Stimulated activated CD4-positive, alpha-beta T cell treated with anti-CD3 and anti-CD28 coated beads, Interleukin-12 subunit alpha, Interleukin-12 subunit beta, amount 100 ng/mL, for 24 hours (primary cell): ENCODE measurements at regions not wholly inside any gene's neighbourhood (a gene's known extent, or its start where the extent isn't known, plus 50 kb on each side); places are given as distances from the start of the nearest gene placed in this dataset.
"Not testable (repeated sequence)": the region's sequence is repeated elsewhere in the genome, so short reads cannot be mapped to it uniquely, and the experiment has no call there.

Source experiments
- DNase-seq, 2 experiments: peaks; one replicate each; pipeline ENCODE4 v3.0.0-alpha.2; 2020; ENCODE audit warnings: low read depth in 2 of 2

GRCh38 chr2:124967325-124967724, 942.2 kb downstream of the CNTNAP5 start:
- no peak for DNase-seq

- DNase-seq: no peak
Measured at GRCh38 chr2:124970030-124970429, 944.9 kb downstream of the CNTNAP5 start.

DNA sequence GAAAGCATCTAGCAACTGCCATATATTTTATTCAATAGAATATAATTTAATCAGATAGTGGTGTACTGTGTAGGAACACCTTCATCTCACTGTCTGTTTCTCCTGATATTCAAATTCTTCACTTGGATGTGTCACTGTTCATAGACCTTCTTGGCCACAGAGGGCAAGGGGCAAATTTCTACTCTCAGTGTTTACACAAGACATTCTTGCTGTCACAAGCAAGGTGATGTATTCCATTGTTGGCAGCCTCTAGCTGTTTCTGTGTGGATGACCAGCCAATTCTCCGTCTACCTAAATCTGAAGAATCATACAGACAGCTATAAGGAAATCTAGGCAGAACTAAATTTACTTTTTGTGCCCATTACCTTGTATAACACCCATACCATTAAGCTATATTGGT, 948.3 kb downstream of the CNTNAP5 start:
- no peak for DNase-seq

DNA sequence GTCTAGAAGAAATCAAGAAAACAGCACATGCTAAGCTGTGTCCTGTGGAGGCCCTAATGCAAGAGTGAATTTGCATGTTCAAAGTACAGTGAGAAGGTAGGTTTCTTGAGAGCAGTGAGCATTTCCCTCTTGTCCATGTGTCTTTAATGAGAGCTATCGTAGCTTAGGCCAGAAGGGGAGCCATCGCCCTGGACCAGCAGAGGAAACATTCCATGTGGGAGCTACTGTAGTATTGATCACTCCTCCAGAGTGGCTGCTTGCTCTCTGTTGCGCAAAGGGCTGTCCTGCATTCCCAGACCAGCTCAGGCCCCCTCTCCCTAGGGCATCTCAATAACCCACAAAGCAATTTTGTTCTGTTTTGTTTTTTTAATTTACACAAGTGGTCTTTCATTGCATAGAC, 950.1 kb downstream of the CNTNAP5 start:
- DNase-seq: no peak

DNA sequence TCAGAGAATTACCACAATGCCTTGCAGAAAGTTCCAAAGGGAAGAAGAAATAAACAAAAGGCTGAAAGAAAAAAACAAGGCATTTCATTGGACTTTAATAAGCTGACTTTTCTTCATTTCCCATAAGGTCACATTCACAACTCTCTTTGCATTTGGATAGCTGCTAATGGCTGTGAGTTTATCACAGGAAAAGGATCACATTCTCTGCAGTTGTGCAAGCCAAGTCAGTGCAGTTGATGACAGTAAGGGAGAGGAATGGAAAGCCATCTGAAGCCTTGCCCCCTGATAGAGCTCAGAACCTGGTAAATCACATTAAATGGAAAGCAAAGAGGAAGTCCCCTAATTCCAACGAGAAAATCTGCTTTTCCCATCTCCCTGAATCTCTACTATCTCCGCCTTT, 950.6 kb downstream of the CNTNAP5 start:
- no peak for DNase-seq

- no peak for DNase-seq
Measured at GRCh38 chr2:124978597-124978996, 953.5 kb downstream of the CNTNAP5 start.

GRCh38 chr2:124983595-124983994, 958.5 kb downstream of the CNTNAP5 start:
- no peak for DNase-seq

DNA sequence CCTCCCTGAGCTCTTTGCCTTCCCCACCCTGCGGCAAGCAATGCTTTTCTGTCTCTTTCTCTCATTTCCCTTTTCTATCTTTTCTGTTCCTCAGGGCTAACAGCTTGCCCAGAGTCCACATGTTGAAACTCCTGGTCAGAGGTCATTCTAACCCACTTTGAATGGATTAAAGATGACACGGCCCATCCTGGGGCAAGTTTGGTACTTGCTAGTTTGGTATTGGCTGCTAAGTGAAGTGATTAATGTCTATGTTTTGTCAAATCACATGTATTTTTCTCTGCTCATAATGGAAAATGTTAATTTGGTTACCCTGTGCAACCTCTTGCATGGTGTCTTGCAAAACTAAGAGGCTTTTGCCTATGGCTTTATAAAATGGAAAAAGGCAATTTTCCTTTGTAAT, 960.2 kb downstream of the CNTNAP5 start:
- DNase-seq: no peak

GRCh38 chr2:124986136-124986535, 961.0 kb downstream of the CNTNAP5 start:
- no peak for DNase-seq

DNA sequence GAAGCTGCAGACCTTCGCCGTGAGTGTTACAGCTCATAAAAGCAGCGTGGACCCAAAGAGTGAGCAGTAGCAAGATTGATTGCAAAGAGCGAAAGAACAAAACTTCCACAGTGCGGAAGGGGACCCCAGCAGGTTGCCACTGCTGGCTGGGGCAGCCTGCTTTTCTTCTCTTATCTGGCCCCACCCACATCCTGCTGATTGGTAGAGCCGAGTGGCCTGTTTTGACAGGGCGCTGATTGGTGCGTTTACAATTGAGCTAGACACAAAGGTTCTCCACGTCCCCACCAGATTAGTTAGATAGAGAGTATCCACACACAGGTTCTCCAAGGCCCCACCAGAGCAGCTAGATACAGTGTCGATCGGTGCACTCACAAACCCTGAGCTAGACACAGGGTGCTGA, 961.8 kb downstream of the CNTNAP5 start:
- DNase-seq: not testable (repeated sequence)

- DNase-seq: not testable (repeated sequence)
Measured at GRCh38 chr2:124987436-124987835, 962.3 kb downstream of the CNTNAP5 start.

DNA sequence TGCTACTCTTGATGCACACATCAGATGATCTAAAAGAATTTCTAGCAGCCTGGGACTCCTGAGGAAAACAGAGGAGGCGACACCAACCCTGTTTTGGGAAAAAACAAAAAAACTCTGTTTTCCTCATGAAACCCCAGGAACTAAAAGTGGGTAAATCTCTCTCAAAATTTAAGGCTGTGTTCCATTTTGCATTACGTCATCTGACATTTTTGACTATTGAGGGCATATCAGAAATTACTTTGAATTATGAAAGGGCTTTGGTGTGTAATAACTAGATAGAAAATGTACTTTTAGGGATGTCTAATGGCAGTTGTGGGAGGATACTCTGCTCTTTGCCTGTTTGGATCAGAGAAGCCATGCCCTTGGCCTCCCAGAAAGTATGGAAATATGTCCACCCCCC, 963.0 kb downstream of the CNTNAP5 start:
- DNase-seq: no peak

- DNase-seq: no peak
Measured at GRCh38 chr2:124988794-124989193, 963.7 kb downstream of the CNTNAP5 start.

GRCh38 chr2:124993809-124994208, 968.7 kb downstream of the CNTNAP5 start:
- DNase-seq: no peak

GRCh38 chr2:124995185-124995912, 970.3 kb downstream of the CNTNAP5 start:
- DNase-seq: no peak

- no peak for DNase-seq
Measured at GRCh38 chr2:124996406-124996805, 971.3 kb downstream of the CNTNAP5 start.

DNA sequence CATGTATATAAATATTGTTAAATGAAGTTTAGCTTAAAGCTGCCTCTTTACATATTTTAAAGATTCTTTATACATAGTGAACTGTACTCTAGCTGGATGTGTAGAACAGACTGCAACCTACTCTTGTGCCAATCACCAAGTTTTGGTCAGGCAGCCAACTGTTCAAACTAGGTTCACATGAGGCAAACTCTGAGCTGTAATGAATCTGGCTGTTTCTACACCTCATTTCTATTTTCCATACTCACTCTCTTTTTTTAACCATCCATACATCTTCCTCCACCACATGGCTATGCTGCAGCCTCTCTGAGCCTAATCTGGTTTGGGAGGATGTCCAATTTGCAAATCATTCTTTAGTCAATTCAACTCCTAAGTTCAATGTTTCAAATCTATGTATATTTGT, 974.8 kb downstream of the CNTNAP5 start:
- no peak for DNase-seq

GRCh38 chr2:125004106-125004800, 979.2 kb downstream of the CNTNAP5 start:
- DNase-seq: no peak

- no peak for DNase-seq
Measured at GRCh38 chr2:125006676-125007075, 981.6 kb downstream of the CNTNAP5 start.

- DNase-seq: not testable (repeated sequence)
Measured at GRCh38 chr2:125028721-125029120, 1003.6 kb downstream of the CNTNAP5 start.

- DNase-seq: no peak
Measured at GRCh38 chr2:125033871-125034270, 1008.8 kb downstream of the CNTNAP5 start.

DNA sequence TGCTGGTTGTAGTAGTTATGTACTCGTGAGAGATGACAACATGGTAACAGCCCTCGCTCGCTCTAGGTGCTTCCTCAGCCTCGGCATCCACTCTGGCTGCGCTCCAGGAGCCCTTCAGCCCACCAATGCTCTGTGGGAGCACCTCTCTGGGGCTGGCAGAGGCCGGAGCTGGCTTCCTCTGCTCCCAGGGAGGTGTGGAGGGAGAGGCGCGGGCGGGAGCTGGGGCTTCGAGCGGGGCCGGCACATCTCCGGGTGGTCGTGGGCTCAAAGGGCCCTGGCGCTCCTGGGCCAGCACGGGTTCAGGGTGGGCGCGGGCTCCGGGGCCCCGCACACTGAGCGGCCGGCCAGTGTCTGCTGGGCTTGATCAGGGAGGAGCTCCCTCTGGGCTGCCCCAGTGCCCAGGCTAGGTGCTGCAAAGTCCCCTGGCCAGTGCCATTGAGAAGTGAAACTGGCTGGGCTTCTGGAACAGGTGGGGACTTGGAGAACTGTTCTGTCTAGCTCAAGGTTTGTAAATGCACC, 1012.1 kb downstream of the CNTNAP5 start:
- no peak for DNase-seq

GRCh38 chr2:125041846-125042245, 1016.8 kb downstream of the CNTNAP5 start:
- no peak for DNase-seq
